Hematopoietic multipotent progenitor cell treated with erythropoietin and hydrocortisone succinate and interleukin-3 and kit ligand, for 4 days (in vitro differentiated cells): ENCODE measurements at regions not wholly inside any gene's neighbourhood (a gene's known extent, or its start where the extent isn't known, plus 50 kb on each side); places are given as distances from the start of the nearest gene placed in this dataset.

ENCODE experiments used
- DNase-seq: peaks from one replicate; pipeline ENCODE4 v3.0.0-alpha.2; 2015

GRCh38 chr13:33520468-33520839 lies 234.9 kb upstream of the STARD13 start:
- no peak for DNase-seq

GRCh38 chr13:33524086-33524485 lies 238.5 kb upstream of the STARD13 start:
- no peak for DNase-seq

- no peak for DNase-seq
These were observed 240.2 kb upstream of the STARD13 start for GRCh38 chr13:33525763-33526162.

GRCh38 chr13:33526718-33527117 lies 241.2 kb upstream of the STARD13 start:
- peak; percentile 21 for DNase-seq

- DNase-seq: peak; percentile 48
These were observed 243.3 kb upstream of the STARD13 start for GRCh38 chr13:33528896-33529295.

- no peak for DNase-seq
These were observed 245.9 kb upstream of the STARD13 start for GRCh38 chr13:33531484-33531883.

GRCh38 chr13:33535061-33535460 lies 249.5 kb upstream of the STARD13 start:
- DNase-seq: no peak

- DNase-seq: peak; percentile 18
These were observed 251.0 kb upstream of the STARD13 start for GRCh38 chr13:33536601-33537000.

- DNase-seq: no peak
These were observed 251.5 kb upstream of the STARD13 start for GRCh38 chr13:33537026-33537425.

GRCh38 chr13:33537676-33538075 lies 252.1 kb upstream of the STARD13 start:
- peak; percentile 23 for DNase-seq

- DNase-seq: peak; percentile 8
These were observed 255.9 kb upstream of the STARD13 start for GRCh38 chr13:33541456-33541855.

GRCh38 chr13:33541962-33542308 lies 256.4 kb upstream of the STARD13 start:
- no peak for DNase-seq

GRCh38 chr13:33542309-33543088 lies 256.9 kb upstream of the STARD13 start:
- peak; percentile 99 for DNase-seq

GRCh38 chr13:33543089-33543459 lies 257.5 kb upstream of the STARD13 start:
- no peak for DNase-seq

GRCh38 chr13:33543631-33544265 lies 258.2 kb upstream of the STARD13 start:
- peak; percentile 21 for DNase-seq

- DNase-seq: no peak
These were observed 258.8 kb upstream of the STARD13 start for GRCh38 chr13:33544308-33544707.

GRCh38 chr13:33545492-33545891 lies 259.9 kb upstream of the STARD13 start:
- no peak for DNase-seq

- no peak for DNase-seq
These were observed 261.5 kb upstream of the STARD13 start for GRCh38 chr13:33547035-33547434.

GRCh38 chr13:33548069-33548468 lies 262.5 kb upstream of the STARD13 start:
- DNase-seq: peak; percentile 19

GRCh38 chr13:33550276-33550675 lies 264.7 kb upstream of the STARD13 start:
- no peak for DNase-seq

- DNase-seq: peak; percentile 27
These were observed 265.3 kb upstream of the STARD13 start for GRCh38 chr13:33550885-33551284.

- DNase-seq: no peak
These were observed 262.8 kb upstream of the RFC3 start for GRCh38 chr13:33554919-33555791.

- DNase-seq: no peak
These were observed 261.1 kb upstream of the RFC3 start for GRCh38 chr13:33556828-33557227.

GRCh38 chr13:33560726-33561125 lies 257.2 kb upstream of the RFC3 start:
- no peak for DNase-seq
